HG03457 (cell line): ENCODE measurements at regions not wholly inside any gene's neighbourhood (a gene's known extent, or its start where the extent isn't known, plus 50 kb on each side); places are given as distances from the start of the nearest gene placed in this dataset.
"Not testable (repeated sequence)": the region's sequence is repeated elsewhere in the genome, so short reads cannot be mapped to it uniquely, and the experiment has no call there.

ENCODE experiments used
- ATAC-seq: cut with Tn5 transposase; IDR thresholded peaks from one replicate; pipeline ENCODE4 v1.9.1; 2021; ENCODE audit warnings: moderate number of reproducible peaks; ENCODE audit not compliant: unreplicated experiment

- ATAC-seq: no peak
Observed at GRCh38 chr5:116896001-116896400, 321.4 kb upstream of the SEMA6A start.

DNA sequence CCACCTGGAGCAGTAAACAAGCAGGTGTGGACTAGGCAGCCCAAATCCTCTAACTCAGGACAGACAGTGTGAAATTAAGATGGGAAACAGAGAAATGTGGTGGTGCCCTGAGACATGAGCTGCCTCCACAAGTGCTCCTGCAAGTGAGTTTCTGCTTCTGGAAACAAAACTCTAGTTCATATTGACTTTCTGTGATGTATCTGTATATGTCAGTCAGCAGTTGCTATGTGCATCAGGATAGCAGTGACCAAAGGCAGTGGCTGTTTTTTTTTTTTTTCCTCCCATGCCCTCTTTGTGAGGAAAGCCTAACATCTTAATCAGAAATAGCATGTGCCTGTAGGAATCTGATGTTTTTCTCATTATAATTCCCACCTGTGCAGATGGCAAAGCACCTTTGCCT is 318.4 kb upstream of the SEMA6A start:
- ATAC-seq: no peak

DNA sequence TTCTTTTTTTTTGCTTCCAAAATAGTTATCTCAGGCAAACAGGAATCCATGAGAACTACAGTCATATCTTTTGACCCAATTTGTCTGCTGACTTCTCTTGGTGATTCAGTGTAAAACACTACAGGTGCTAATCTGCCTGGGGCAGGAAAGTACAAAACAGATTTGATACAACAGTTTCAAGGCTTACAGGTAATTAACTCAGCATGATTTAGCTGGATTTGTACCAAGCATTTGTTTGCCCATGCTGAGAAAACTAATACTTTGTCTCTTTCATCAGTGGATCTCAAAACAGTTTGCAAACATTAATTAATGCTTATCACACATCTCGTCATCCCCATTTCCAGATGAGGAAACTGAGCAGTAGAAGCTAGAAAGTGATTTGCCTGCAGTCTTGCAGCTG is 312.5 kb upstream of the SEMA6A start:
- ATAC-seq: no peak

DNA sequence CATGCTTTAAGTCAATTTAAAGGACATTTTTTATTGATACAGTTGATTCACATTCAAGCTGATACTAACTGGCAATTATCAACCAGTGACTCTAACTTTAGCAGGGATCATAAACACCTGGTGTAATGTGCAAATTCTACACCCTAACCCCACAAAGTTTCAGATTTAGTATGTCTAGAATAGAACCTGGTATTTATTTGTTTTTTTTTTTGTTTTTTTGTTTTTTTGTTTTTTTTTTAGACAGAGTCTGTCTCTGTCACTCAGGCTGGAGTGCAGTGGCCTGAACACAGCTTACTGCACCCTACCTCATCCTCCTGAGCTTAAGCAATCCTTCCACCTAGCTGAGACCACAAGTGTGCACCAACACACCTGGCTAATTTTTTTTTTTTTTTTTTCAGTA is 311.2 kb upstream of the SEMA6A start:
- ATAC-seq: no peak

GRCh38 chr5:116883875-116884274 is 309.3 kb upstream of the SEMA6A start:
- peak; percentile 55 for ATAC-seq

DNA sequence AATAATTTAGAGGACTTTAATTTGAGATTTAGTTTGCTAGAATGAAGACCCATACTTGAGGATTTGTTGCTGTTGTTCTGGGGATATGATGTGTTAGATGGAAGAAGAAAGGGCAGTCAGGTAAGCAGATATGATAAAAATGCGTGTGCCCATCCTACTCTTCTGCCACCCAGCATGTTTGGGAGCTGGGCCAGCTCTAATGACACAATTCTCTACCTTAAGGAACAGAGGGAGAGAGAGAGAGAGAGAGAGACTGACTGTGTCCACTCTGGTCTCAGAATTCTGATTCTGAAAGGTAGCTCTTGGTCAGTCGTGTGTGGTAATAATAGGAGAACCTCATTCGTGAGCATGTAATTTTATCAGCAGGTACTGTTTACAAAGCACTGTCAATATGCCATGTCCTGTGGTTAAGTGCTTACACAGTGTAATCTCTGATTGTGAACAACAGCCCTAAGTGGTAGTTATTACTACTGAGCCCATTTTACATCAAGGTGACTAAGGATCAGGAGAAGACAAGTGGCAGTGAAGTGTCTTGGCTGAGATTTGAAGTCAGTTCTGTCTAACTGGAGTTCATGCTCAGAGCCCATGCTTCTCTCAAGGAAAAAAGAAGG is 307.4 kb upstream of the SEMA6A start:
- ATAC-seq: no peak

- no peak for ATAC-seq
Observed at GRCh38 chr5:116880601-116881000, 306.0 kb upstream of the SEMA6A start.

- ATAC-seq: no peak
Observed at GRCh38 chr5:116880150-116880549, 305.5 kb upstream of the SEMA6A start.

DNA sequence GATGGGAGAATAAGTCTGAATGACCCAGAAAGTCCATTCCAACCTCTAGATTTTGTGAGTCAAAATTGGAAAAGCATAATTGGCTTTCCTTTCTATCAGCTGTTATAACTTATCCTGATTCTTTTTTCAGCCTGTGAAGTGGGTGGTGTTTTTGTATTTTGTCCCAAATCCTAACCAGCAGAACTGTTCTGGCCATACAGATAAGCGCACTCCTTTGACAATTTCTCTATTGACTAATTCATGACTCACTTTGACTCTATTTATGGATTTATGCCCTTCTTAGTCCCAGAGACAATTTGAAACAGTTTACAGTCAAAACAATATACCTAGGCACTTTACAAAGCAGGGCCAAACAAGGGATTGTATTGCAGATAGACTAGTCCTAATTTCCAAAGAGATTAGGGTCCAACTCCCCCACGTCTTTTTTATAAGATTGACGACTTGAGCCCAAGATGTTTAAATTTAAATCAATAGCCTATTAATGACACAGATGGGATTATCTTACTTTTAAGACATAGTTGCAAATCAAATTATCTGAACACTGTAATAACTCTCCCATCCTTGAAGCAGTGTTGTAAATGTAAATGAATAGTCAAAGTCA is 301.7 kb upstream of the SEMA6A start:
- no peak for ATAC-seq

DNA sequence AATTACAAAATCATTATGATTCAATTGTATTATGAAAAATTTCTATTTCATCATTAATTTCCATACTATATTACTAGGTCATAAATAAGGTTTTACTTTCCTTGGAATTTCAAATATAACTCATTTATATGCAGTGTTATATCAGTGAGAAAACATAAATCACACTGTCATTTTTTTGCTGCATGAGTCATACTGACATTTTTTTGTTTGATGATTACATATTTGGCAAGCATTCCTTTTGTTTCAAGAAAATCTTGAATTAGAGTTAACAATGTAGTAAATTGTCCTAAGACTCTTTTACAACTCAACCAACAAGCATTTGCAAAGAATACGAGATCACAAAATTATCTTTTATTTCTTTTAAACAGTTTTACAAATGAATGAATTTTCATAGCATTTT is 298.4 kb upstream of the SEMA6A start:
- no peak for ATAC-seq

DNA sequence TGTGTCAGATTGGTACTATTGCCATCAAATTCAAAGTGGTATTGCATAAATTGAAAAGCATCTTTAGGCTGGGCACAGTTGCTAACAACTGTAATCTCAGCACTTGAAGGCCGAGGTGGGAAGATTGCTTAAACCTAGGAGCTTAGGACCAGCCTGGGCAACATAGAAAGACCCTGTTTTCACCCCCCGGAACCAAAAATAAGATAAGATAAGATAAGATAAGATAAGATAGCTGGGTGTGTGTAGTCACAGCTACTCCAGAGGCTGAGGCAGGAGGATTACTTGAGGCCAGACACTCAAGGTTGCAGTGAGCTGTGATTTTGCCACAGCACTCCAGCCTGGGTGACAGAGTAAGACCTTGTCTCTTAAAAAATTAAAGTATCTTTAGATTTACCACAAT is 297.9 kb upstream of the SEMA6A start:
- ATAC-seq: no peak

GRCh38 chr5:116867825-116868224 is 293.2 kb upstream of the SEMA6A start:
- ATAC-seq: not testable (repeated sequence)

DNA sequence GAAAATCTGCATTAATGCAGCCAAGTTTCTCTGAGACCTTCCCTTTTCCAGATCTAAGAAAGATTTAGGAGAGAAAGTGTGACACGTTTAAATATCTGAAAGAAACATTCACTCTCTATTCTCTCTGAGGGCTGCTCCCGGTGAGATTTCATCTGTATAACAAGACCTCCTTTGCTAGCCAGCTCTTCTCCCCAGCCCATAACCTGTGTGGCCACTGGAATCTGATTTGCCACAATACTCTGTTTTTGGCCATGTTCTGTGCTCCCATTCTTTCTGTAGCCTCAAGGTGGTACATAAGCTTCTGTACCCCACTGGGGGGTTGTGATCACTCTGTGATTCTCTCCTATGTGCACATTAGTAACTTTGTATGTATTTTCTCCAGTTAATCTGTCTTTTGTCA is 291.0 kb upstream of the SEMA6A start:
- ATAC-seq: no peak

DNA sequence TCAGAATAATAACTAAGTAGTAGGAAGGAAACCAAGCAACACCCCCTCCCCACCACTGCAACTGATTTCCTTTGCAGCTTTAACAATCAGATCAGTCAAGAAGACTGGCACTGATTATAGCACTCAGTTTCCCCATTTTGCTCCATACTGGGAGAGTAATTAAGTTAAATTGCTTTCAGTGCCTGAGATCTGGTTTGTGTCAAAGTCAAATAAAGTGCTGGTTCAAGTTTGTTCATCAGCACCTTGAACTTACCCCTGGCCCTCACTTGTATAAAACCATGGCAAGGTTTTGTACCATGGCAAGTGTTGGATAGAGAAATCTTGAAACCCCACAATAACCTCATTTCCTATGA is 290.2 kb upstream of the SEMA6A start:
- ATAC-seq: no peak

- ATAC-seq: no peak
Observed at GRCh38 chr5:116864157-116864837, 289.7 kb upstream of the SEMA6A start.

- ATAC-seq: no peak
Observed at GRCh38 chr5:116862632-116863455, 288.2 kb upstream of the SEMA6A start.

DNA sequence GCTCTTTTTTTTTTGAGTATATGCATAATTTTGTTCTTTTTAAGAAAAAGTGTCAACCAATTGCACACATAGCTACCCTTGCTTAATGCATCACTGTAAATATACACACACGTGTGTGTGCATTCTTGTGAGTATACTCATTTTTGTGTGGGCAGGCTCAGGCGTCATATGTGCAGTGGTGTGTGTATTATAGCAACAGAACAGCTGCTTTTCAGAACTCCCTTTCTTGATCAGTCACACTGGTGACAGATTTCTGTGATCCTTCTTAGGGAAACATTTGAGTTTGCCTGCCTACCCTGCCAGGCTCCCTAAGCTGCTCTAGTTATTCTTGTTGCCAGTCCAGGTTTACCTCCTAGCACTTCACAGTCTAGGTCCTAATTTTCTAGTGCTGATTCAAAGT is 287.0 kb upstream of the SEMA6A start:
- no peak for ATAC-seq

GRCh38 chr5:116861097-116861496 is 286.5 kb upstream of the SEMA6A start:
- ATAC-seq: no peak

- ATAC-seq: no peak
Observed at GRCh38 chr5:116859666-116860320, 285.2 kb upstream of the SEMA6A start.

DNA sequence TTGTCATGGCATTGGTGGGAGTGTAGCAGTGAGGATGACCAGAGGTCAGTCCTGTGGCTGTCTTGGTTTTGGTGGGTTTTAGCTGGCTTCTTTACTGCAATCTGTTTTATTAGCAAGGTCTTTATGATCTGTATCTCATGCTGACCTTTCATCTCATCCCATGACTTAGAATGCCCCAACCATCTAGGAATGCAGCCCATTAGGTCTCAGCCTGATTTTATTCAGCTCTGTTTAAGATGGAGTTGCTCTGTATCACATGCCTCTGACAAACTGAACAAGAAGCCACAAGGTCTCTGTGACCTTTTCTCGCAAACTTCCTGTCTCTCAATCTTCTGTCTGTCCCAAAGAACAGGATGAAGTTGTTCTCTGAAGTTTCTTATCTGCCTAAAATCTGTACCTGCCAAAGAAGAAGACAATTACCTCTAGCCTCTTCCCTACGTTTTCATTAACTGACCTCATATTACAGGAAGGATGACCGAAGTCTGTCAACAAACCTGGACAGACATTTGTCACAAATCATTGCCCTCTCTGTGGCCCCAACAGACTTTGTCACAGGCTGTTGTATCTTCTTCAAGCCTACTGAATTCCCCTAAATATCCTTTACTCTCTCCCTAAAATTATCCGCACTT is 284.2 kb upstream of the SEMA6A start:
- no peak for ATAC-seq

DNA sequence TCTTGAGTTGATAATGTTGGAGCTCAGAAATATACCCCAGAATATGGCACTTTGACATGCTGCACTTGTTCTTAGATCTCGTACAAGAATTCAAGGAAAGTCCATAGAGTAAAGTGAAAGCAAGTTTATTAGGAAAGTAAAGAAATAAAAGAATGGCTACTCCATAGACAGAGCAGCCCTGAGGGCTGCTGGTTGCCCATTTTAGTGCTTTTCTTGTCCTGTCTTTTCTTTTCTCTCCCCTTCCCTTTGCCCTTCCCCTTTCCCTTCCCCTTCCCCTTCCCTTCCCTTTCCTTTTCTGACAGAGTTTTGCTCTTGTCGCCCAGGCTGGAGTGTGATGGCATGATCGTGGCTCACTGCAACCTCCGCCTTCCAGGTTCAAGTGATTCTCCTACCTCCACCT is 283.4 kb upstream of the SEMA6A start:
- ATAC-seq: not testable (repeated sequence)
